ENCODE measurements at regions not wholly inside any gene's neighbourhood (a gene's known extent, or its start where the extent isn't known, plus 50 kb on each side); places are given as distances from the start of the nearest gene placed in this dataset.

DNA sequence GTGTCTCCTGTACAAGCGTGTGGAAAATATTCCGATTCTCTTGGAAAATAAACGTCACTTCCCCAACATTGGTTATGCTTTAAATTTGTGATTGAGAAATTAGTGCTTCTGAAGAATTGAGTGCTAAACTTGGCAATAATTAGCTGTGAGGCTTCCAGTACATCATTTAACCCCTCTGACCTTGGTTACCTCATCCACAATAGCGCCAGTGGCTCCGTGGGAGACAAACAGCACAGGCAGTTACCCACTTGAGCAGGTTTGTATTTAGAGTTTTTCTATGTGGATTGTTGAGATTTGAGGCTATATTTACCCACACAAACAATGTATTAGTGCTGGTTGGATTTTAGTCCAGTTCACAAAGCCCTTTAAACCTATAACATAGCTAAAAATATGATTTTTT, 476.5 kb downstream of the NKX6-1 start:
- H3K9me3 ChIP-seq (ENCODE audit: control insufficient read depth in 2 of 3, insufficient read depth in 1 of 3, low read length in 3 of 3): no peaks in the 10 kb centered on the region
- H3K4me3 ChIP-seq (ENCODE audit: low read length in 3 of 3): no peak overlapping the region
- no peak overlapping the region for H3K9ac ChIP-seq (ENCODE audit: low read length in 3 of 3)
- FAIRE-seq (no peak), DNase-seq (peak in 1 of 5 donors; percentile 2)
- H3K36me3 ChIP-seq (ENCODE audit: control insufficient read depth in 2 of 3, insufficient read depth in 3 of 3, low read length in 3 of 3): no peaks in the 10 kb centered on the region
- intact Hi-C loops (cut with DNase I): no loop called here
- TF ChIP-seq, protein P1, sequence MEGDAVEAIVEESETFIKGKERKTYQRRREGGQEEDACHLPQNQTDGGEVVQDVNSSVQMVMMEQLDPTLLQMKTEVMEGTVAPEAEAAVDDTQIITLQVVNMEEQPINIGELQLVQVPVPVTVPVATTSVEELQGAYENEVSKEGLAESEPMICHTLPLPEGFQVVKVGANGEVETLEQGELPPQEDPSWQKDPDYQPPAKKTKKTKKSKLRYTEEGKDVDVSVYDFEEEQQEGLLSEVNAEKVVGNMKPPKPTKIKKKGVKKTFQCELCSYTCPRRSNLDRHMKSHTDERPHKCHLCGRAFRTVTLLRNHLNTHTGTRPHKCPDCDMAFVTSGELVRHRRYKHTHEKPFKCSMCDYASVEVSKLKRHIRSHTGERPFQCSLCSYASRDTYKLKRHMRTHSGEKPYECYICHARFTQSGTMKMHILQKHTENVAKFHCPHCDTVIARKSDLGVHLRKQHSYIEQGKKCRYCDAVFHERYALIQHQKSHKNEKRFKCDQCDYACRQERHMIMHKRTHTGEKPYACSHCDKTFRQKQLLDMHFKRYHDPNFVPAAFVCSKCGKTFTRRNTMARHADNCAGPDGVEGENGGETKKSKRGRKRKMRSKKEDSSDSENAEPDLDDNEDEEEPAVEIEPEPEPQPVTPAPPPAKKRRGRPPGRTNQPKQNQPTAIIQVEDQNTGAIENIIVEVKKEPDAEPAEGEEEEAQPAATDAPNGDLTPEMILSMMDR (IDR thresholded peaks at IDR 0.05; ENCODE audit: borderline replicate concordance, extremely low read depth, insufficient read depth): no peak
- H3K27ac ChIP-seq (ENCODE audit: low read depth in 2 of 2, low read length in 2 of 2): no peak overlapping the region
- no peaks in the 10 kb centered on the region for H3K27me3 ChIP-seq (ENCODE audit: control insufficient read depth, insufficient read depth, low read length)
- H3K4me1 ChIP-seq (ENCODE audit: control insufficient read depth in 2 of 3, insufficient read depth in 2 of 3, low read depth in 1 of 3, low read length in 3 of 3): no peaks in the 10 kb centered on the region

GRCh38 chr4:84019626-84020025, 479.5 kb downstream of the NKX6-1 start:
- Histone ChIP-seq H3K9ac (ENCODE audit: low read length in 3 of 3) (no peak overlapping the region), H3K4me1 (ENCODE audit: control insufficient read depth in 2 of 3, insufficient read depth in 2 of 3, low read depth in 1 of 3, low read length in 3 of 3) (no peaks in the 10 kb centered on the region), H3K27ac (ENCODE audit: low read depth in 2 of 2, low read length in 2 of 2) (no peak overlapping the region), H3K27me3 (ENCODE audit: control insufficient read depth, insufficient read depth, low read length) (no peaks in the 10 kb centered on the region), H3K9me3 (ENCODE audit: control insufficient read depth in 2 of 3, insufficient read depth in 1 of 3, low read length in 3 of 3) (no peaks in the 10 kb centered on the region), H3K4me3 (ENCODE audit: low read length in 3 of 3) (no peak overlapping the region), H3K36me3 (ENCODE audit: control insufficient read depth in 2 of 3, insufficient read depth in 3 of 3, low read length in 3 of 3) (no peaks in the 10 kb centered on the region)
- TF ChIP-seq, protein P1 (IDR thresholded peaks at IDR 0.05; ENCODE audit: borderline replicate concordance, extremely low read depth, insufficient read depth): no peak
- intact Hi-C loops (cut with DNase I): no loop called here
- DNase-seq (no peak), FAIRE-seq (no peak)

GRCh38 chr4:84003046-84003445, 467.1 kb downstream of the GPAT3 start:
- H3K9ac ChIP-seq (ENCODE audit: low read length in 3 of 3): no peak overlapping the region
- no peak for DNase-seq
- intact Hi-C loops (cut with DNase I): no loop called here
- no peak overlapping the region for H3K27ac ChIP-seq (ENCODE audit: low read depth in 2 of 2, low read length in 2 of 2)
- no peak for FAIRE-seq
- no peaks in the 10 kb centered on the region for H3K27me3 ChIP-seq (ENCODE audit: control insufficient read depth, insufficient read depth, low read length)
- H3K36me3 ChIP-seq (ENCODE audit: control insufficient read depth in 2 of 3, insufficient read depth in 3 of 3, low read length in 3 of 3): no peaks in the 10 kb centered on the region
- TF ChIP-seq, protein P1 (IDR thresholded peaks at IDR 0.05; ENCODE audit: borderline replicate concordance, extremely low read depth, insufficient read depth): no peak
- H3K9me3 ChIP-seq (ENCODE audit: control insufficient read depth in 2 of 3, insufficient read depth in 1 of 3, low read length in 3 of 3): no peaks in the 10 kb centered on the region
- no peaks in the 10 kb centered on the region for H3K4me1 ChIP-seq (ENCODE audit: control insufficient read depth in 2 of 3, insufficient read depth in 2 of 3, low read depth in 1 of 3, low read length in 3 of 3)
- no peak overlapping the region for H3K4me3 ChIP-seq (ENCODE audit: low read length in 3 of 3)

DNA sequence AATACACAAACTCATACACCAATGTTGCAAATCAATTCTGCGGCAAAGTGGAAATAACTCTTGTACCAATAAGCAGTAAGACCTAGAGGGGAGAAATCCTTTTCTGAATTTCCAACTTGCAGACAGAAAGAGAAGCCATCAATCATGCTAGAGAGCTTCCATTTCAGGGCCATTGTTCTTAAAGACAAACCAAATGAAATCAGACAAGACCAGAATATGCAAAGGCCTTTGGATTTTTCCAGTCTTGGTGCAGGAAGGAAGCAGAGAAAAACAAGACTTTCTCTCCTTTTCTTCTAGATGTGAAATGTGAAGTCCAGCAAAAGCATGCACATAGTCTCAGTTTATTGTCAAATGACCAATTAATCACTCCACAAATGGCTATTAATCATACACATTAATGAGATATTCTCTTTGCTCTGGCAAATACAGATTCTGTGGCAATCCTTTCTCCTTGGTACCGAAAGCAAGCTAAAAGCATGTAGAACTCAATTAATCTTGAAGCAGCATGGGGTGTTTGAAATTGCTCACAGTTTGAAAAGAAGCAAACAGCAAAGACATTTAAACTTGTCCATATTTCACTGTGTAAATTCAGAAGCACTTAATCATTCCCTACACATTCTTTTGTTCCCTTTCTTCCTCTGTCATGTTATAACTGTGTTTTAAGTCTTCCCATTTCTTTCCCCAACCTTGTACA, 466.1 kb downstream of the GPAT3 start:
- TF ChIP-seq, protein P1 (IDR thresholded peaks at IDR 0.05; ENCODE audit: borderline replicate concordance, extremely low read depth, insufficient read depth): no peak
- Histone ChIP-seq H3K36me3 (ENCODE audit: control insufficient read depth in 2 of 3, insufficient read depth in 3 of 3, low read length in 3 of 3) (no peaks in the 10 kb centered on the region), H3K27me3 (ENCODE audit: control insufficient read depth, insufficient read depth, low read length) (no peaks in the 10 kb centered on the region), H3K9ac (ENCODE audit: low read length in 3 of 3) (no peak overlapping the region), H3K4me3 (ENCODE audit: low read length in 3 of 3) (no peak overlapping the region), H3K9me3 (ENCODE audit: control insufficient read depth in 2 of 3, insufficient read depth in 1 of 3, low read length in 3 of 3) (no peaks in the 10 kb centered on the region), H3K27ac (ENCODE audit: low read depth in 2 of 2, low read length in 2 of 2) (no peak overlapping the region), H3K4me1 (ENCODE audit: control insufficient read depth in 2 of 3, insufficient read depth in 2 of 3, low read depth in 1 of 3, low read length in 3 of 3) (no peaks in the 10 kb centered on the region)
- DNase-seq (no peak), FAIRE-seq (no peak)
- intact Hi-C loops (cut with DNase I): no loop called here
